Sciatic nerve (tissue), 2 donors: ENCODE measurements at regions not wholly inside any gene's neighbourhood (a gene's known extent, or its start where the extent isn't known, plus 50 kb on each side); places are given as distances from the start of the nearest gene placed in this dataset.

Experiments used
- ATAC-seq: fragments of 200-7000 bp; cut with Tn5 transposase; one replicate; pipeline ENCODE4 v1.9.1; 2020; ENCODE audit warnings: mild to moderate bottlenecking, moderate library complexity
- DNase-seq: peaks from one replicate; pipeline ENCODE4 v3.0.0-alpha.2; 2020; ENCODE audit warnings: low spot score
- intact Hi-C: fragments of 100-400 bp; cut with DNase I; formaldehyde crosslinking; loops from one replicate; pipeline ENCODE4 v1.14.2; 2022
- donor health status: DM: no; HTN: no; CAD: no.
- donor health status: DM: no; HTN: no; CAD: no.

- ATAC-seq (no peak), DNase-seq (no peak)
- intact Hi-C loops: no loop called here
These were observed 228.7 kb upstream of the CAMK1G start for GRCh38 chr1:209354840-209355165.

GRCh38 chr1:209355415-209355814 lies 228.1 kb upstream of the CAMK1G start:
- no peak for DNase-seq
- intact Hi-C loops: no loop called here
- no peak for ATAC-seq

DNA sequence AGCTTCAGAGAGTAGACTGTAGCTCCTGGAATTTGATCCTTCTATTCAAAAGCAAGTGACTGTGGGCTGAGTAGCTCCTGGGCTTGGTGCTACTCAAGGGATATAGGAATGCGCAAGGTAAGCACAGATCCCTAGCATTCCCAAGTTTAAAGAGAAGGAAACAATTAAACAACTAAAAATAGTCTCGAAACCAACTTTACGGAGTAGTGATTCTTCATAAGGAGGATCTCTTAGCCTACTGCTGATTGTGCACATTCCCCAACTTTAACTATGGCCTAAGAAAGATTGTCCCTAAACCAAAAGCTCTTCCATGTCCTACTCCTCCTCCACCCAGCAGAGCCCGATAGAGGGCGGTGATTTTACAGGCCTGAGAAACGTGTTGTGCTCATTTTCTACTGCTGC lies 226.5 kb upstream of the CAMK1G start:
- intact Hi-C loops: no loop called here
- ATAC-seq (no peak), DNase-seq (no peak)

- intact Hi-C loops: no loop called here
- DNase-seq (no peak), ATAC-seq (no peak)
These were observed 220.4 kb upstream of the CAMK1G start for GRCh38 chr1:209363112-209363511.

DNA sequence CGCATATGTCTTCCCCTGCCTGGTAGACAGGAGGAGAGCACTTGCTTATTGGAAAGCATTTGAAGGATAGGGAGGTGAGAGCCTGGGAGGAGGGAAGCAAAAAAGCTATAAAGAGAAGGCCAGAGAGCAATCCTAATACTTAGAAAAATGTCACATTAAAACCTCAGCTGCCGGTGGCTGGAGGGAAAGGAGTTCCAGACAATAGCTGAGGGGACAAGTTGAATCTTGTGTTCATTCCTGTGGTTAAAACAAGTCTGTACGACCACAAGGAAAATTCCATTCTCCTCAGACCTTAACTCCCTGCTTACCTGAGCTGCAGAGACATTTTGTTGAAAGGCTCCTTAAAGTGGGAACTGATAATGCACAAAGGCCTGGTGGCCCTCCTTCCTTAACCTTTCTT lies 218.8 kb upstream of the CAMK1G start:
- intact Hi-C loops: no loop called here
- no peak for ATAC-seq
- DNase-seq: no peak

- intact Hi-C loops: no loop called here
- DNase-seq: no peak
- no peak for ATAC-seq
These were observed 216.3 kb upstream of the CAMK1G start for GRCh38 chr1:209367061-209367772.

DNA sequence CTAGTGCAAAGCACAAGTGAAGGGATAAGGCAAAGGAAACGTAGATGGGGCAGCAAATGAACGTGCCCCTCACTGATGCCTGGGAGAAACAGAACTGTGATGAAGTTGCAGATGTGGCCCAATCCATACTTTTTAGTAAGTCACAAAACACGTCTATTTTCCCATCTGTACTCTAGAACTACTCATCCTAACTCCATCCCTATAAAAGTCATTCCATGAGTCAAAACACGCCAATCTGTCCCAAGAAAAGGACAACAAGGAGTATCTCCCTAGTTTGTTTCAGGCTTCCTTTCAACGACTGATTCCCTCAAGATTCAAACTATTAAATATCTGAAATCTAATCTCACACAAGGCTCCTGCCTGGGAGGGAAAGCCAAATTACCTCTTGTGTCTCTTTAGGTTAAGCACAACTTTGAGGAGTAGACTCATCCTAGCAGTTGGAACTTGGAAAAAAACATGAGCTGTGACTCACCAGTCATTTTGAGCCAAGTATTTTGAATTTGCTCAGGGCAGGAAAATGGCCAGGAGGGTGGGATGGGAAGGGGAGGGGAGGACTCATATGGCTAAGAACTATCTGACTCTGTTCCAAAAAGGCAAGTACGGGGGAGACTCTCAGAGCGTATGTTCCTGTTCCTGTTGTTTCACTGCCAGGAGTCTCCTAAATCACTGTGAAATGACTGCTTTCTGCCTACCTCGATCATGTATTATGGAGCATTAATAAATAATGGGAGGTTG lies 214.5 kb upstream of the CAMK1G start:
- intact Hi-C loops: no loop called here
- ATAC-seq: no peak
- no peak for DNase-seq

- DNase-seq: no peak
- no peak for ATAC-seq
- intact Hi-C loops: no loop called here
These were observed 213.1 kb upstream of the CAMK1G start for GRCh38 chr1:209370241-209370995.

DNA sequence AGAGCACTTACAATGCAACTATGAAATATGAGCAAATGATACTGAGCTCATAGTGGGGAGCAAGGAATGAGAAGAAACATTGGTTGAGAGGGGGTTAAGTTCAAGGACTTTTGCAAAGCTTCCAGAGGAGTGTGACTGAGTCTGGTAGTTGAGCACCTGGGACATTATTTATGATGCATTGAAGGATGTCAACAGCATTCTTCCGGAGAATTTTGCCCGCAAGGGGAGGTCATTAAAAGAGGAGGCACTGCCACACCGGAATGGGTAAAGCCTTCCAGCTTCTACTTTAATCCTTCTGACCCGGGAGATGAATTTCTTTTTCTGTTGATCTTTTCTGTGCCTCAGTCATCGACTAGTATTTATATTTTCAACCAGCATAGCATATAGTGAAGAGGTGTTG lies 208.4 kb upstream of the CAMK1G start:
- no peak for ATAC-seq
- intact Hi-C loops: no loop called here
- no peak for DNase-seq

GRCh38 chr1:209375671-209376365 lies 207.7 kb upstream of the CAMK1G start:
- intact Hi-C loops: no loop called here
- DNase-seq (no peak), ATAC-seq (no peak)

GRCh38 chr1:209376774-209377173 lies 206.7 kb upstream of the CAMK1G start:
- ATAC-seq (no peak), DNase-seq (no peak)
- intact Hi-C loops: no loop called here

DNA sequence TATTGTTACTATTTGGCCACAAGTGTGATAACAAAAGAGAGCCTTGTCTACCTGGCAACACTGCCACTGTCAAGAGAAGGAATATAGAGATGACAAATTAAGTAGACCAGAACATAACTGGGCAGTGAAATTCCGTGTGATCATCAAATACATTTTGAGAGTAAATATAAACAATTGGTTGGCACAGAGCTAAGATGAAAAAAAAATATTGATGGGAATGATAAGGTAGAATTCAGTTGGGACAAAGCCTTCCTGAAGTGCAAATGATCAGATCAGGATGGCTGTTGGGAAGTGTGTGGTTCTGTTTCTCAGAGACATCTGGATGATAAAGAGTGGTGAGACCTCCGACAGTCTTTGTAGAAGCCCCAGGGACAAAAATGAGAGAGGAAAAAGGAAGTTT lies 205.5 kb upstream of the CAMK1G start:
- intact Hi-C loops: no loop called here
- DNase-seq (no peak), ATAC-seq (no peak)

DNA sequence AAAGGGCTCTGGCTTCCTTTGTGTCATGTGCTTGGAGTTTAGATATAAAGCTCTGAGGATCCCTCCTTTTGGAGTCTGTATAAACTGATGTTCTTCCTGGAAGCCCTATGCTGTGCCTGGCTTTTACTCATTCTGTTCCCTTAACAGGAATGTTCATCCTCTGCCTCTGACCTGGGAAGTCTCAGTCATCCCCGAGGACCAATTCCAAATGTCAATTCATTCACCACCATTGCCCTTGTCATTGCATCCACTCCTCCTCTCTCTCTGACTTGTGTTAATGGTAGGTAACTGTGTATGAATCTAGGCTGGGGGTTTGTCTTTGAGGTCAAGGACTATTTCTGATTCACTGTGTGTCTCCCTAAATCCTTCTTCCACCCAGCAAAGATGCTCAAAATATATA lies 204.2 kb upstream of the CAMK1G start:
- DNase-seq (no peak), ATAC-seq (no peak)
- intact Hi-C loops: no loop called here

- DNase-seq (no peak), ATAC-seq (no peak)
- intact Hi-C loops: no loop called here
These were observed 203.1 kb upstream of the CAMK1G start for GRCh38 chr1:209380420-209380819.

DNA sequence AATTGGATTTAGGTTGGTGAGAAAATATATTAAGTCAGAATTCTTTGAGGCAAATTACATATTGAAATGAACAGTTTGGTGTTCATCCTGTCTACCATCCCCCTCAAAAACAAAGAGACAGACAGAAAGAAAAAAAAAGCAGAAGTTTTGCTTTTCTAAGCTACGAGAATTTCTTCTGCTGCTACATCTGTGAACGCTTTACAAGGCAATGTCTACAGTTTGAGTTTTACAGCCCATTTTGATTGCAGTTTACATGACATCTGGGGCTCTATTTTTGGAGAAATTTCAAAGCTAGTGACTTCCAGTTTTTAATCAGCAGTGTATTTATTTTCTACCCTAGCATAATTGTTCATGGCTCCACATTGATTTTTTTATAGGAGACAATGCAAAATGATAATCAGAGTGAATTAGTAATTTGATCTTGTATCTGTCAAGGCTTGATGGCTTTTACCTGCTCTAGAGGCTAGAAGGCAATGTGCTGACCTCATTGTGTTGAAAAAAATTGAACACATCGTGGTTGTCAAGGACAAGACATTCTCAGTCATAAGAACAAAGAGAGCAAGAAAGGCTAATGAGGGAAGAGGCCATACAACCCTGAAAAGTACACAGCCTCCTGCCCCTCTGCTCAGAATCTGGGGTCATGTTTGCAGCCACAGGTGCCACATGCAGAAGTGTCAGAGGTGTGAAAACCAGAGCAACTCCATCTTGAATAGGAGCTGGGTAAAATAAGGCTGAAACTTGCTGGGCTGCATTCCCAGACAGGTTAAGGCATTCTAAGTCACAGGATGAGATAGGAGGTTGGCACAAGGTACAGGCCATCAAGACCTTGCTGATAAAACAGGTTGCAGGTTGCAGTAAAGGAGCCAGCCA lies 201.0 kb upstream of the CAMK1G start:
- ATAC-seq: no peak
- intact Hi-C loops: no loop called here
- DNase-seq: no peak

DNA sequence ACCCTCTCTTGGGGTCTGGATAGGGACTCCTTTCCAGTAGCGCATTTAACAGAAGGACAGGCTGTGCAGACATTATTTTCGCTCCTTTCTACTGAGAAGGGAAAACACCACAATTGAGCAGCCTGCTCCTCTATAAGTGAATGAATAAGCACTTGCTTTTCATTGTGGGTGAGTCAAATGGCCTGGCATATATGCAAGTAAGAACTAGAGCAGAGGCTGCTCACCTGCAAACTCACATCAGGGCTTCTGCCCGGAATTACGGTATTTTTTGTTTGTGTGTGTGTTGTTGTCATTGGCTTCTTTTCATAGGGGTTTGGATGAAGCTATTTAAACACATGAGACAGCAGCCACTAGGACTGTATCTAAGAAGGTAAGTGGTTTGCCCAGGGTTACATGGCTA lies 200.1 kb upstream of the CAMK1G start:
- ATAC-seq: no peak
- DNase-seq: no peak
- intact Hi-C loops: no loop called here

DNA sequence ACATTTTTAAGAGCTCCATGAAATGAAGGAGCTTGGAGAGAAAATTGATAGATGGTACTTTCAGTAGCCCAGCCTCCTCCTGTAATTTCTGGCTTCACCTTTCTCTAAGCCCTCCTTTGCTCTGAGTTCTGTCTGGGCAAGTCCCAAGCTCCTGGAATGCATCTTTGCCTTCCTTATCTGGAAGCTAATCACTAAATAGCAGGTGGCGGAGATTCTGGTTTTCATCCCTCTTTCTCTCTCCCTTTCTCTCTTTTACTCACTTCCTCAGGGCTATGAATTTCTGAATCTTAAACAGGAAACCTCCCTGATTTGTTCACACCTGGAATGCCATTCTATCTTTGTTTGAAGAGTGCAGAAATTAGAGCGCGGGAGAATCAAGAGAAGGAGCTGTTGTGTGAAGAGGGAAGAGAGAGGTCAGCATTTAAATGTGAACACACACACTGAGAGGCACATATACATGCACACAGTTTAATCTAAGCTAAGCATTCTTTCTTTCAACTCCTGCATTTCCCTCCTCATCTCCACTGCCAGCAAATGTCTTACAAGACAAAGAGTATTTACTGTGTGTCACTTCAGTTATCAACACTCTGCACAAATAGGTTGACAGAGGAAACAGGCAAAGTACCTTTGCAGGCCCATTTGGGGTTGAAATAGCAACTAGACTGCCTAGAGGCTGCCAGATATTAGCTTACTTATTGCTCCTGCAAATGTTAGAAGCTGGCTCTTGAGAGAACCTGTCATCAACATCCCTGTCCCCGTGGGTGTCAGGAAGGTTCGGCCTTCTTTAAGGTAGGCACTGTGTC lies 199.4 kb upstream of the CAMK1G start:
- ATAC-seq (no peak), DNase-seq (no peak)
- intact Hi-C loops: no loop called here
